GM06990 (cell line): ENCODE measurements at regions not wholly inside any gene's neighbourhood (a gene's known extent, or its start where the extent isn't known, plus 50 kb on each side); places are given as distances from the start of the nearest gene placed in this dataset.

Source experiments
- DNase-seq: peaks from one replicate; pipeline ENCODE4 v3.0.0-alpha.2; 2011; ENCODE audit not compliant: insufficient read length; ENCODE audit errors: extremely low read depth
- H3K27me3 ChIP-seq: replicated peaks from 2 replicates; pipeline ENCODE4 v1.6.0; 2011; ENCODE audit warnings: low read length; ENCODE audit not compliant: control insufficient read depth, insufficient read depth
- H3K36me3 ChIP-seq: 2 replicates; pipeline ENCODE4 v1.5.1; 2011; ENCODE audit warnings: low read length; ENCODE audit not compliant: control insufficient read depth, insufficient read depth
- H3K4me3 ChIP-seq: replicated peaks from 2 replicates; pipeline ENCODE4 v1.5.1; 2011; ENCODE audit warnings: low read depth, mild to moderate bottlenecking, control low read depth, low read length
- CTCF ChIP-seq: IDR thresholded peaks from 2 replicates; pipeline ENCODE4 v1.5.1; 2011; ENCODE audit warnings: low read length, control low read depth, mild to moderate bottlenecking, inconsistent platforms; ENCODE audit not compliant: insufficient read depth, poor library complexity, severe bottlenecking

DNA sequence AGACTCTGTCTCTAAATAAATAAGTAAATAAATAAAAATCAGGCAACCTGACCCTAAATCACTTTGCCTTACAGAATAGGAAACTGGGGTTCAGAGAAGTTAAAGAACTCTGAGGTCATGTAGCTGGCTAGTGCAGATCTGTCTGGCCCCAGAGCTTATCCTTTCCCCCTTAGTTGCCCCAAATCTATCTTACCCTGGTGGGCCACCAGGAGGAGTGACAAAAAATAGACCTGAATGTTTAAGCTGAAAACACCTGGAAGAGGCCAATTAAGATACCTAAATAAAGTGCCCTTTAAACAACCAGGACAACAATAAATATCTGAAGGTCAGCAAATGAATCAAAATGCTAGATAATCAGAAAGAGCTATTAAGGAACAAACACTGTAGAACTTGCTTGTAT, 59.7 kb downstream of the TEX35 start:
- no peaks in the 10 kb centered on the region for H3K27me3 ChIP-seq
- peak; percentile 9 for TF ChIP-seq CTCF
- H3K4me3 ChIP-seq, result no peak overlapping the region
- DNase-seq, result no peak
- H3K36me3 ChIP-seq, result no peaks in the 10 kb centered on the region

DNA sequence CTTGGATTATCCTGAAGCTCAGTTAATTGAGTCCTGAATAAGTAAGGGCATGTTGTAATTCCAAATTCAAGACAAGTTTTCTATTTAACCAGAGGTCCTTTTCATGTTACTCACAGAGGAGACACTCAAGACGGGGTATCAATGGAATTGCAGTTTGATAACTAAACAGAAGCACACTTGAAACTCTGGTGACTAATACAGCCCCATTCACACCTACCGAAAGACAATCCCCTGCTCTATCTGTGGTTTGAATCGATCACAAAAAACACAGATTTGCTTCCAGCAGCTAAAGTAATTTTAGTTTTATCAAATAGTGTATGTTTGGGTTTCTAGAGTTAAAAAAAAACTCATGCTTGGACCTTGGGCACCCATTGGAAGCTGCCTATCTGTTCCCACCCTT, 60.4 kb downstream of the TEX35 start:
- no peak for TF ChIP-seq CTCF
- no peaks in the 10 kb centered on the region for H3K27me3 ChIP-seq
- no peak for DNase-seq
- H3K4me3 ChIP-seq, result no peak overlapping the region
- no peaks in the 10 kb centered on the region for H3K36me3 ChIP-seq

DNA sequence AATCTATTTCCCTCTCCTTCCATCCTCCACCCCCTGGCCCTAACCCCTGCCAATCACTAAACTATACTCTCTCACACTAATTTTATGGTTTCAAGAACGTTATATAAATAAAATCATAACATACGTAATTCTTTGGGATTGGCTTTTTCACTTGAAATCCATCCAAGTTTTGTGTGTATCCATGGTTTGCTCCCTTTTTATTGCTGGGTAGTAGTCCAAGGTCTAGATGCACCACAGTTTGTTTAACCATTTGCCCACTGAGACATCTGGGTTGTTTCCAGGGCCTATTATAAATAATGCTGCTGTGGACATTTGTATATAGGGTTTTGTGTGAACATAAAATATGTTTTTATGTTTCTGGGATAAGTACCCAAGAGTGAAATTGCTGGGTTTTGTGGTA, 61.4 kb downstream of the TEX35 start:
- H3K4me3 ChIP-seq, result no peak overlapping the region
- no peak for DNase-seq
- H3K36me3 ChIP-seq, result no peaks in the 10 kb centered on the region
- no peak for TF ChIP-seq CTCF
- H3K27me3 ChIP-seq, result no peaks in the 10 kb centered on the region

GRCh38 chr1:178575611-178576361, 62.9 kb downstream of the TEX35 start:
- H3K36me3 ChIP-seq, result no peaks in the 10 kb centered on the region
- no peak for DNase-seq
- H3K27me3 ChIP-seq, result no peaks in the 10 kb centered on the region
- no peak for TF ChIP-seq CTCF
- H3K4me3 ChIP-seq, result no peak overlapping the region

GRCh38 chr1:178576841-178577240, 63.9 kb downstream of the TEX35 start:
- no peak for TF ChIP-seq CTCF
- no peak for DNase-seq
- Histone ChIP-seq H3K4me3 (no peak overlapping the region), H3K27me3 (no peaks in the 10 kb centered on the region), H3K36me3 (no peaks in the 10 kb centered on the region)

- no peak for DNase-seq
- TF ChIP-seq CTCF, result no peak
These were observed 65.0 kb downstream of the TEX35 start for GRCh38 chr1:178577882-178578281.

More at GRCh38 chr1:178577882-178578281, 65.0 kb downstream of the TEX35 start:
- Histone ChIP-seq H3K36me3 (no peaks in the 10 kb centered on the region), H3K4me3 (no peak overlapping the region), H3K27me3 (no peaks in the 10 kb centered on the region)
